Liver (tissue), 8 donors: ENCODE measurements at regions not wholly inside any gene's neighbourhood (a gene's known extent, or its start where the extent isn't known, plus 50 kb on each side); places are given as distances from the start of the nearest gene placed in this dataset.

Source experiments
- DNase-seq: peaks from one replicate; pipeline ENCODE4 v3.0.0-alpha.2; 2017; ENCODE audit warnings: low spot score
- H3K27ac ChIP-seq, 2 donors: one replicate each; pipeline ENCODE4 v1.7.0; 2013; ENCODE audit warnings: inconsistent platforms in 2 of 2, low read length in 2 of 2, control low read depth in 1 of 2, low read depth in 1 of 2, mild to moderate bottlenecking in 1 of 2
- H3K27me3 ChIP-seq, 4 donors: one replicate each; pipeline versions ENCODE4 v1.6.1 to v1.7.0; 2013; ENCODE audit warnings: low read length in 3 of 4, inconsistent platforms in 1 of 4, mild to moderate bottlenecking in 1 of 4, moderate library complexity in 1 of 4; ENCODE audit not compliant: control insufficient read depth in 4 of 4, insufficient read depth in 4 of 4
- H3K36me3 ChIP-seq, 4 donors: one replicate each; pipeline versions ENCODE4 v1.6.1 to v1.7.0; 2013; ENCODE audit warnings: low read length in 3 of 4, mild to moderate bottlenecking in 3 of 4, low read depth in 1 of 4, moderate library complexity in 1 of 4; ENCODE audit not compliant: control insufficient read depth in 4 of 4, insufficient read depth in 3 of 4
- H3K4me1 ChIP-seq, 4 donors: one replicate each; pipeline versions ENCODE4 v1.6.1 to v1.7.0; 2013; ENCODE audit warnings: low read length in 3 of 4, mild to moderate bottlenecking in 3 of 4, moderate library complexity in 1 of 4; ENCODE audit not compliant: control insufficient read depth in 4 of 4, insufficient read depth in 4 of 4
- H3K4me3 ChIP-seq, 3 donors: one replicate each; pipeline versions ENCODE4 v1.6.1 to v1.7.0; 2013; ENCODE audit warnings: low read length in 3 of 3, control low read depth in 1 of 3, low read depth in 1 of 3, mild to moderate bottlenecking in 1 of 3
- H3K9ac ChIP-seq, 2 donors: one replicate each; pipeline ENCODE4 v1.7.0; 2013; ENCODE audit warnings: low read length in 2 of 2, mild to moderate bottlenecking in 2 of 2, moderate library complexity in 2 of 2, control low read depth in 1 of 2, low read depth in 1 of 2
- H3K9me3 ChIP-seq, 4 donors: one replicate each; pipeline versions ENCODE4 v1.6.1 to v1.7.0; 2013; ENCODE audit warnings: low read length in 3 of 4; ENCODE audit not compliant: control insufficient read depth in 4 of 4
- ATF3 ChIP-seq: IDR thresholded peaks from 2 replicates; pipeline ENCODE4 v1.6.1; 2016; ENCODE audit warnings: antibody characterized with exemption
- CTCF ChIP-seq: fragments of 150-350 bp; IDR thresholded peaks from 2 replicates; pipeline ENCODE4 v1.5.1; 2017; ENCODE audit warnings: improper control_type of control experiment, low read depth, low read length; ENCODE audit not compliant: missing input control
- EGR1 ChIP-seq, 2 donors: IDR thresholded peaks; 2 replicates each; pipeline ENCODE4 v1.6.1; 2016 to 2018; ENCODE audit warnings: antibody characterized with exemption in 2 of 2, low read depth in 2 of 2
- FOXA1 ChIP-seq: IDR thresholded peaks from 2 replicates; pipeline ENCODE4 v1.6.1; 2016; ENCODE audit warnings: antibody characterized with exemption
- FOXA2 ChIP-seq: IDR thresholded peaks from 2 replicates; pipeline ENCODE4 v1.6.1; 2016; ENCODE audit warnings: antibody characterized with exemption
- GABPA ChIP-seq, 2 donors: IDR thresholded peaks in 1 of 2; conservative IDR thresholded peaks in 1 of 2; 2 replicates each; pipeline ENCODE4 v1.6.1; 2016; ENCODE audit warnings: antibody characterized with exemption in 2 of 2, mild to moderate bottlenecking in 1 of 2, moderate library complexity in 1 of 2
- HNF4A ChIP-seq, 2 donors: conservative IDR thresholded peaks; 2 replicates each; pipeline ENCODE4 v1.6.1; 2016; ENCODE audit warnings: antibody characterized with exemption in 2 of 2, mild to moderate bottlenecking in 2 of 2
- HNF4G ChIP-seq: IDR thresholded peaks from 2 replicates; pipeline ENCODE4 v1.6.1; 2016; ENCODE audit warnings: antibody characterized with exemption
- JUND ChIP-seq, 2 donors: IDR thresholded peaks; 2 replicates each; pipeline ENCODE4 v1.6.1; 2016; ENCODE audit warnings: antibody characterized with exemption in 2 of 2
- MAX ChIP-seq: IDR thresholded peaks from 2 replicates; pipeline ENCODE4 v1.6.1; 2016; ENCODE audit warnings: antibody characterized with exemption
- REST ChIP-seq: IDR thresholded peaks from 2 replicates; pipeline ENCODE4 v1.6.1; 2016; ENCODE audit warnings: antibody characterized with exemption, mild to moderate bottlenecking
- RXRA ChIP-seq, 2 donors: IDR thresholded peaks; 2 replicates each; pipeline ENCODE4 v1.6.1; 2017 to 2018; ENCODE audit warnings: antibody characterized with exemption in 2 of 2, mild to moderate bottlenecking in 1 of 2
- SP1 ChIP-seq: IDR thresholded peaks from 2 replicates; pipeline ENCODE4 v1.6.1; 2018; ENCODE audit warnings: antibody characterized with exemption, mild to moderate bottlenecking
- TAF1 ChIP-seq: conservative IDR thresholded peaks from 2 replicates; pipeline ENCODE4 v1.6.1; 2016; ENCODE audit warnings: antibody characterized with exemption, mild to moderate bottlenecking
- YY1 ChIP-seq: IDR thresholded peaks from 2 replicates; pipeline ENCODE4 v1.6.1; 2016; ENCODE audit warnings: antibody characterized with exemption, mild to moderate bottlenecking
- ZBTB33 ChIP-seq: IDR thresholded peaks from 2 replicates; pipeline ENCODE4 v1.6.1; 2016; ENCODE audit warnings: antibody characterized with exemption
- WGBS: extraction: QIAGEN DNeasy Blood & Tissue Kit; methylation state at CpG from one replicate; pipeline ENCODE4 v1.1.7; 2013; 5-methylcytosine and 5-hydroxymethylcytosine counted together
- donor health status: healthy.
- donor health status: healthy.
- donor health status: healthy.
- donor health status: healthy.
- donor health status: healthy.

GRCh38 chr2:224259831-224260230 lies 142.1 kb downstream of the FAM124B start (continued):
- TF ChIP-seq FOXA2, result no peak
- TF ChIP-seq HNF4A (conservative IDR thresholded peaks at IDR 0.05), result no peak
- no peak for TF ChIP-seq TAF1

GRCh38 chr2:224258059-224258458 lies 143.8 kb downstream of the FAM124B start:
- H3K4me1 ChIP-seq, result no peaks in the 10 kb centered on the region
- no peak overlapping the region for H3K4me3 ChIP-seq
- WGBS, result 81% methylated on average over 2 of the region's 2 CpGs
- no peaks in the 10 kb centered on the region for H3K36me3 ChIP-seq
- H3K9me3 ChIP-seq, result no peaks in the 10 kb centered on the region
- no peak for DNase-seq
- H3K27me3 ChIP-seq, result no peaks in the 10 kb centered on the region
- H3K27ac ChIP-seq, result no peak overlapping the region
- TF ChIP-seq JUND (IDR thresholded peaks at IDR 0.05), result no peak
- no peak for TF ChIP-seq CTCF
- TF ChIP-seq RXRA (IDR thresholded peaks at IDR 0.05), result no peak
- TF ChIP-seq SP1, result no peak
- no peak overlapping the region for H3K9ac ChIP-seq

- no peaks in the 10 kb centered on the region for H3K4me1 ChIP-seq
- no peak overlapping the region for H3K9ac ChIP-seq
- H3K9me3 ChIP-seq, result no peaks in the 10 kb centered on the region
- WGBS, result 46% methylated on average over 2 of the region's 2 CpGs
- no peak overlapping the region for H3K27ac ChIP-seq
- no peaks in the 10 kb centered on the region for H3K36me3 ChIP-seq
- no peak overlapping the region for H3K4me3 ChIP-seq
- no peak for TF ChIP-seq YY1
- no peak for TF ChIP-seq HNF4A (conservative IDR thresholded peaks at IDR 0.05)
- no peak for TF ChIP-seq FOXA1
- TF ChIP-seq ZBTB33, result no peak
- no peak for TF ChIP-seq RXRA (IDR thresholded peaks at IDR 0.05)
- TF ChIP-seq FOXA2, result no peak
- TF ChIP-seq ATF3, result no peak
- no peak for TF ChIP-seq MAX
- no peak for TF ChIP-seq GABPA (IDR thresholded peaks at IDR 0.05 in 1 of 2, conservative IDR thresholded peaks at IDR 0.05 in 1 of 2)
- no peak for TF ChIP-seq TAF1
- TF ChIP-seq EGR1 (IDR thresholded peaks at IDR 0.05; ENCODE audit: low read depth in 2 of 2), result no peak
- no peak for TF ChIP-seq CTCF
- no peak for TF ChIP-seq REST
- no peak for TF ChIP-seq HNF4G
- no peak for TF ChIP-seq SP1
- no peak for DNase-seq
- no peaks in the 10 kb centered on the region for H3K27me3 ChIP-seq
Measured at GRCh38 chr2:224257156-224257555, 144.8 kb downstream of the FAM124B start.
